Body of pancreas (tissue), 4 donors: ENCODE measurements at regions not wholly inside any gene's neighbourhood (a gene's known extent, or its start where the extent isn't known, plus 50 kb on each side); places are given as distances from the start of the nearest gene placed in this dataset.

ENCODE experiments used
- POLR2A ChIP-seq, 3 donors: fragments of 450-650 bp; IDR thresholded peaks; one replicate each; pipeline ENCODE4 v1.6.1; 2016; ENCODE audit warnings: antibody characterized with exemption in 3 of 3, mild to moderate bottlenecking in 2 of 3
- TF ChIP-seq, protein P1 (sequence below), 7 experiments: fragments of 450-650 bp in 4 of 7; fragments of 200-600 bp in 3 of 7; sonication (generic) in 3 of 7; IDR thresholded peaks; one replicate each; pipeline ENCODE4 v1.5.1; 2016 to 2019; ENCODE audit warnings: antibody characterized with exemption in 7 of 7

- TF ChIP-seq, protein P1, sequence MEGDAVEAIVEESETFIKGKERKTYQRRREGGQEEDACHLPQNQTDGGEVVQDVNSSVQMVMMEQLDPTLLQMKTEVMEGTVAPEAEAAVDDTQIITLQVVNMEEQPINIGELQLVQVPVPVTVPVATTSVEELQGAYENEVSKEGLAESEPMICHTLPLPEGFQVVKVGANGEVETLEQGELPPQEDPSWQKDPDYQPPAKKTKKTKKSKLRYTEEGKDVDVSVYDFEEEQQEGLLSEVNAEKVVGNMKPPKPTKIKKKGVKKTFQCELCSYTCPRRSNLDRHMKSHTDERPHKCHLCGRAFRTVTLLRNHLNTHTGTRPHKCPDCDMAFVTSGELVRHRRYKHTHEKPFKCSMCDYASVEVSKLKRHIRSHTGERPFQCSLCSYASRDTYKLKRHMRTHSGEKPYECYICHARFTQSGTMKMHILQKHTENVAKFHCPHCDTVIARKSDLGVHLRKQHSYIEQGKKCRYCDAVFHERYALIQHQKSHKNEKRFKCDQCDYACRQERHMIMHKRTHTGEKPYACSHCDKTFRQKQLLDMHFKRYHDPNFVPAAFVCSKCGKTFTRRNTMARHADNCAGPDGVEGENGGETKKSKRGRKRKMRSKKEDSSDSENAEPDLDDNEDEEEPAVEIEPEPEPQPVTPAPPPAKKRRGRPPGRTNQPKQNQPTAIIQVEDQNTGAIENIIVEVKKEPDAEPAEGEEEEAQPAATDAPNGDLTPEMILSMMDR (IDR thresholded peaks at IDR 0.05) = no peak
- no peak for TF ChIP-seq POLR2A (IDR thresholded peaks at IDR 0.05)
These were observed 144.3 kb upstream of the FREM2 start for GRCh38 chr13:38542601-38543000.
